Omental fat pad (tissue), 3 donors: ENCODE measurements at regions not wholly inside any gene's neighbourhood (a gene's known extent, or its start where the extent isn't known, plus 50 kb on each side); places are given as distances from the start of the nearest gene placed in this dataset.

Experiments used
- ATAC-seq: fragments of 150-250 bp; one replicate; pipeline ENCODE4 v1.9.1; 2016; ENCODE audit warnings: mild to moderate bottlenecking, moderate library complexity; ENCODE audit not compliant: low FRiP score
- DNase-seq: peaks from one replicate; pipeline ENCODE4 v3.0.0-alpha.2; 2019; ENCODE audit warnings: low spot score
- CTCF ChIP-seq, 3 donors: fragments of 450-650 bp; IDR thresholded peaks; one replicate each; pipeline ENCODE4 v1.5.1; 2016 to 2017; ENCODE audit warnings: antibody characterized with exemption in 3 of 3, mild to moderate bottlenecking in 3 of 3, moderate library complexity in 2 of 3

- DNase-seq (no peak), ATAC-seq (no peak)
- TF ChIP-seq CTCF (IDR thresholded peaks at IDR 0.05): no peak
These were observed 1724.1 kb upstream of the SEL1L start for GRCh38 chr14:83257466-83258439.

- ATAC-seq (no peak), DNase-seq (no peak)
- TF ChIP-seq CTCF (IDR thresholded peaks at IDR 0.05): no peak
These were observed 1727.1 kb upstream of the SEL1L start for GRCh38 chr14:83260751-83261150.

- DNase-seq (no peak), ATAC-seq (no peak)
- TF ChIP-seq CTCF (IDR thresholded peaks at IDR 0.05): no peak
These were observed 1735.9 kb upstream of the SEL1L start for GRCh38 chr14:83269583-83269982.

- TF ChIP-seq CTCF (IDR thresholded peaks at IDR 0.05): no peak
- DNase-seq (no peak), ATAC-seq (no peak)
These were observed 1738.0 kb upstream of the SEL1L start for GRCh38 chr14:83271663-83272062.

- no peak for DNase-seq
- TF ChIP-seq CTCF (IDR thresholded peaks at IDR 0.05): no peak
- ATAC-seq: no peak
These were observed 1747.1 kb upstream of the SEL1L start for GRCh38 chr14:83280719-83281118.

GRCh38 chr14:83282706-83283105, 1749.1 kb upstream of the SEL1L start:
- ATAC-seq (no peak), DNase-seq (no peak)
- no peak for TF ChIP-seq CTCF (IDR thresholded peaks at IDR 0.05)

- no peak for ATAC-seq
These were observed 1753.6 kb upstream of the SEL1L start for GRCh38 chr14:83287300-83287699.

More at GRCh38 chr14:83287300-83287699, 1753.6 kb upstream of the SEL1L start:
- no peak for DNase-seq
- no peak for TF ChIP-seq CTCF (IDR thresholded peaks at IDR 0.05)
